ENCODE measurements at regions not wholly inside any gene's neighbourhood (a gene's known extent, or its start where the extent isn't known, plus 50 kb on each side); places are given as distances from the start of the nearest gene placed in this dataset.

GRCh38 chr10:47056247-47056510 lies 145.0 kb downstream of the PTPN20 start:
- Histone ChIP-seq H3K36me3 (ENCODE audit: insufficient read depth, low read length) (no peaks in the 10 kb centered on the region), H3K9me3 (ENCODE audit: low read length) (no peaks in the 10 kb centered on the region), H3K9me2 (ENCODE audit: low read depth, low read length) (no peaks in the 10 kb centered on the region), H3K27ac (ENCODE audit: low read depth, low read length, poor library complexity, severe bottlenecking) (no peak overlapping the region), H3K4me1 (ENCODE audit: insufficient read depth, low read length, severe bottlenecking) (no peaks in the 10 kb centered on the region), H4K20me1 (ENCODE audit: insufficient read depth, low read length) (no peaks in the 10 kb centered on the region), H3K4me3 (ENCODE audit: low read depth, low read length, poor library complexity, severe bottlenecking) (no peak overlapping the region), H2AFZ (ENCODE audit: low read length) (no peak overlapping the region), H3K4me2 (ENCODE audit: low read length) (no peak overlapping the region), H3K27me3 (ENCODE audit: insufficient read depth, low read length) (peaks cover 5% of the 10 kb centered on the region; the same call in 1 of the 2 replicates), H3F3A (ENCODE audit: insufficient read depth, low read length) (no peaks in the 10 kb centered on the region), H3K79me2 (ENCODE audit: insufficient read depth, low read length) (no peaks in the 10 kb centered on the region), H3K9ac (ENCODE audit: low read length) (no peak overlapping the region)
- TF ChIP-seq EZH2 (IDR thresholded peaks at IDR 0.05; ENCODE audit: borderline replicate concordance, low read length) (no peak), CTCF (IDR thresholded peaks at IDR 0.05; ENCODE audit: low read length) (no peak)

GRCh38 chr10:47057471-47057870 lies 146.2 kb downstream of the PTPN20 start:
- H3K9ac ChIP-seq (ENCODE audit: low read length), result no peak overlapping the region
- no peaks in the 10 kb centered on the region for H3K9me2 ChIP-seq (ENCODE audit: low read depth, low read length)
- no peaks in the 10 kb centered on the region for H3F3A ChIP-seq (ENCODE audit: insufficient read depth, low read length)
- TF ChIP-seq EZH2 (IDR thresholded peaks at IDR 0.05; ENCODE audit: borderline replicate concordance, low read length) (no peak), CTCF (IDR thresholded peaks at IDR 0.05; ENCODE audit: low read length) (no peak)
- H4K20me1 ChIP-seq (ENCODE audit: insufficient read depth, low read length), result no peaks in the 10 kb centered on the region
- no peaks in the 10 kb centered on the region for H3K9me3 ChIP-seq (ENCODE audit: low read length)
- H3K4me2 ChIP-seq (ENCODE audit: low read length), result no peak overlapping the region
- no peak overlapping the region for H2AFZ ChIP-seq (ENCODE audit: low read length)
- H3K4me1 ChIP-seq (ENCODE audit: insufficient read depth, low read length, severe bottlenecking), result no peaks in the 10 kb centered on the region
- no peaks in the 10 kb centered on the region for H3K36me3 ChIP-seq (ENCODE audit: insufficient read depth, low read length)
- no peak overlapping the region for H3K4me3 ChIP-seq (ENCODE audit: low read depth, low read length, poor library complexity, severe bottlenecking)
- peaks cover 5% of the 10 kb centered on the region; the same call in 1 of the 2 replicates for H3K27me3 ChIP-seq (ENCODE audit: insufficient read depth, low read length)
- no peak overlapping the region for H3K27ac ChIP-seq (ENCODE audit: low read depth, low read length, poor library complexity, severe bottlenecking)
- no peaks in the 10 kb centered on the region for H3K79me2 ChIP-seq (ENCODE audit: insufficient read depth, low read length)

- no peak overlapping the region for H3K27ac ChIP-seq (ENCODE audit: low read depth, low read length, poor library complexity, severe bottlenecking)
- H3K9ac ChIP-seq (ENCODE audit: low read length), result no peak overlapping the region
- no peaks in the 10 kb centered on the region for H4K20me1 ChIP-seq (ENCODE audit: insufficient read depth, low read length)
- TF ChIP-seq EZH2 (IDR thresholded peaks at IDR 0.05; ENCODE audit: borderline replicate concordance, low read length), result no peak
- no peak for TF ChIP-seq CTCF (IDR thresholded peaks at IDR 0.05; ENCODE audit: low read length)
- no peaks in the 10 kb centered on the region for H3K9me2 ChIP-seq (ENCODE audit: low read depth, low read length)
- H3K79me2 ChIP-seq (ENCODE audit: insufficient read depth, low read length), result no peaks in the 10 kb centered on the region
- H3K9me3 ChIP-seq (ENCODE audit: low read length), result no peaks in the 10 kb centered on the region
- no peaks in the 10 kb centered on the region for H3K36me3 ChIP-seq (ENCODE audit: insufficient read depth, low read length)
- H3K4me3 ChIP-seq (ENCODE audit: low read depth, low read length, poor library complexity, severe bottlenecking), result no peak overlapping the region
- no peak overlapping the region for H2AFZ ChIP-seq (ENCODE audit: low read length)
- H3K27me3 ChIP-seq (ENCODE audit: insufficient read depth, low read length), result peaks cover 5% of the 10 kb centered on the region; the same call in 1 of the 2 replicates
- no peaks in the 10 kb centered on the region for H3K4me1 ChIP-seq (ENCODE audit: insufficient read depth, low read length, severe bottlenecking)
- no peak overlapping the region for H3K4me2 ChIP-seq (ENCODE audit: low read length)
- H3F3A ChIP-seq (ENCODE audit: insufficient read depth, low read length), result no peaks in the 10 kb centered on the region
Observed at GRCh38 chr10:47058032-47058702, 146.9 kb downstream of the PTPN20 start.
